NCI-H1105 treated with DMSO at 0.1 percent for 48 hours (cell line): ENCODE measurements at regions not wholly inside any gene's neighbourhood (a gene's known extent, or its start where the extent isn't known, plus 50 kb on each side); places are given as distances from the start of the nearest gene placed in this dataset.
"Not testable (repeated sequence)": the region's sequence is repeated elsewhere in the genome, so short reads cannot be mapped to it uniquely, and the experiment has no call there.

ENCODE experiments used
- DNase-seq: peaks from one replicate; lab custom pipeline; 2025; lab: John Stamatoyannopoulos, UW

DNA sequence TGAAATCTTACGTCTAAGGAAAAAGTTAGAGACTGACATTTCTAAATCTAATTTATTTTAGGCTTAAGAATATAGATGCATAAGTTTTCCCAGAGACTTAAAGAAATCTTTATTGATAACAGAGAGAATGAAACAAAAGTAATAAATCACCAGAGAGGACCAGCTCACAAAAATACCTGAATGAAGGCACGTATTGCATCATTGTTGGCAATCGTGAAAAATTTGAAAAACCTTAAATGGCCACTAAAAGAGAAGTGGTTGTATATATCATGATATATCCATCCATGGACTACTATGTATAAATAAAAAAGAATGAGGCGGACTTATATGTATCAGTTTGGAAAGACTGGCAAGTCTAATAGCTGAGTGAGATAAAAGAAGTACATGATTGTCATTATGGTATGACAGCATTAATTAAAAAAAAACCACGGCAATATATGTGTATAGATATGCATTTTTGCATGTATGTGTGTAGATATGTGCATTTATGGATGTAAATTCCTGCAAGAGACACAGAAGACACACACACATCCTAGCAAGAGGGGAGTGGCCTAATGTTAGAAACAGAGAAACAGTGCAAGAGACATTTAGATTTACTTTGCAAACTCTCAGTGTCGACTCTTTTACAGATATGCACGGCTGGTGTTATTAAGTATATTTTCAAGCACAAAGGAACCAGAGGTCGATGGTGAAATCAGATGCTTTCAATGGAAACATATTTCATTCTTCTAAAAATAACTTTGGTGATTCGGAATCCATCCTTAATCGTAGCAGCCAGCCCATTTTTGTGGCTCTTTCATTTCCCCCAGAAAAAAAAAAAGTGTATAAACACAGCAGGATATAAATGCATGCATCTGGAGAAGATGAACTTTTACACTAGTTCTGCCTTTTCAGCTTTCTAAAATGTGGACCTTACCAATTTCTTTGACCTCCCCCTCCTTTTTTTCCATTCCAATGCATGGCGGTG, 156.1 kb upstream of the SALL4 start:
- DNase-seq, result no peak

DNA sequence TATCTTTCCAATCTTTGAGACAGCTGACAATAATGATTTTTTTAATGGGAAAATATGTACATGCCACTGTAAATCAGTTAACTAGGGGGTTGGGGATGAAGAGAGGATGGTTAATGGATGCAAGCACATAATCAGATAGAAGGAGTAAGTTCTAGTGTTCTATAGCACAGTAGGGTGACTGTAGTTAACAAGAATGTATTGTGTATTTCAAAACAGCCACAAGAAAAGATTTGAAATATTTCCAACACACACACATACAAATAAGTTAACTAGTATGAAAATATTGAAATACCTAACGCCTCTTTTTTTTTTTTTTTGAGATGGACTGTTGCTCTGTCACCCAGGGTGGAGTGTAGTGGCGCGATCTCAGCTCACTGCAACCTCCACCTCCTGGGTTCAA, 153.4 kb upstream of the SALL4 start:
- no peak for DNase-seq

DNA sequence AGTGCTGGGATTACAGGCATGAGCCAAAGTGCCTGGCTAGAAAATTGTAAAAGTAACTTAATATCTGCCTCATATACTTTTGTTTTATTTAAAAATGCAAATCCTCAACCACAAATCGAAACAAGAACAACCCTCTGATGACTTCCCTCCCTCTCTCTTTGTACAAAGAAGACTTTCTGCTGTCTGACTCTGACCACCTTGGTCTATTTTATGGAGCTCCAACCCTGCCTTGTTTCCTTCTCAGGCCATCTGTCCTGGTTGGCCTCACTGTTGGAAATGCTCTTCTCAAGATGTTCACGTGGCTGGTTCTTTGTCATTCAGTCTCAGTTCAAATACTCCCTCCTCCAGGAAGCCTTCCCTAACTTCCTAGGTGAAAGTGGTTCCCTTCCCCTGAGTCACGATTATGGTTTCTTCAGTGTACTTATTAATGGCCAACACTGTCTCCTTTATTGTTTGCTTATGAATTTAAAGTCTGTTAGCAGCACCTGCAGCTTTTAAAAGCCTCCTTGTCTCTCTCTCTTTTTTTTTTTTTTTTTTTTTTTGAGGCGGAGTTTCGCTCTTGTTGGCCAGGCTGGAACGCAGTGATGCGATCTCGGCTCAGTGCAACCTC, 151.5 kb upstream of the SALL4 start:
- DNase-seq, result no peak

GRCh38 chr20:51950926-51951325, 148.6 kb upstream of the SALL4 start:
- no peak for DNase-seq

DNA sequence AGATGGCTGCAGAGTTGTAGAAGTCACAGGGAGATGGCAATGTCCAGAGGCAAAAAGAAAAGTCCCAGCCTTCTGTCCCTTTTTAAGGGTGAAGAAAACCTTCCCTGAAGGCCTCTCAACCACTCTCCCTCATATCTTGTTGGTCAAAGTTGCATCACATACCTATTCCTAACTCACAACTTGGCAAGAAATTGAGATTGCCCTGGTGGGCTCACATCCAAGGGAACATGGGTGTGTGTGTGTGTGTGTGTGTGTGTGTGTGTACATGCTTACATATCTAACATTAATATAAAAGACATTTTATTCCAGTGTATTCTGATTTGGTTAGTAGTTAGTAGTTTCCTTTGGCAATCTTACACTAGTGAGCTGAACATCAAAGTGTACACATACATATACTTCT, 144.3 kb upstream of the SALL4 start:
- DNase-seq, result no peak

DNA sequence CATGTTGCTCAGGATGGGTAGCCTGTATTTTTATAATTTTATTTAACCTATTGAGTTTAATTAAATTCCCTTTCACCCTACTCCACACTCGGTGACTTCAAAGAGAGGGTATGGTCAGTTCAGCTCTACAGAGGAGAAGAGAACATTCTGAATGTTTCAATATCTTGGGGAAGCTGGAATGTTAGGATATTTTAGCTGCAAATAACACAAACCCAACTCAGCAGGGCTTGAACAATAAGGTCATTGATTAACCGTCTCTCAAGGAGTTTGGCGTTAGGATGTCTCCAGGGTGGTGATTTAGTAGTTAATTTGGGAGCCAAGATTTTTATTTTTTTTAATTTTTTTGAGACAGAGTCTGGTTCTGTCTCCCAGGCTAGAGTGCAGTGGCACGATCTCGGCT, 143.6 kb upstream of the SALL4 start:
- DNase-seq, result no peak

GRCh38 chr20:51945177-51945576, 142.9 kb upstream of the SALL4 start:
- DNase-seq, result no peak

DNA sequence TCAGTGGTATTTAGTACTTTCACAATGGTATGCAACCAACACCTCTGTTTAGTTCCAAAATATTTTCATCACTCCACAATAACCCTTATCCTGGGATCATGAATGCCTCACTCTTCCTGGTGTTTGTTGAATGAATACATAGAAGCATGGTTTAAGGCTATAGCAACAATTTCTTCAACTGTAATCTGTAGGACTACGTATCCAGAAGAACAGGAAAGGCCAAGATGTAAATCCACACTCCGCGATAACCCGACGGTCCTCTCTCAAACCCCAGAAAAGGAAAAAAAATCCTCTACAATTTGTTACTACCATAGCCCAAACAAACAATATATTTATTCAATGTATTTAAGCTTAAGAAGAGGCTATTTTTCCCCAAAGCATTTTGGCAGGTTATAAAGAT, 141.4 kb upstream of the SALL4 start:
- DNase-seq, result no peak

DNA sequence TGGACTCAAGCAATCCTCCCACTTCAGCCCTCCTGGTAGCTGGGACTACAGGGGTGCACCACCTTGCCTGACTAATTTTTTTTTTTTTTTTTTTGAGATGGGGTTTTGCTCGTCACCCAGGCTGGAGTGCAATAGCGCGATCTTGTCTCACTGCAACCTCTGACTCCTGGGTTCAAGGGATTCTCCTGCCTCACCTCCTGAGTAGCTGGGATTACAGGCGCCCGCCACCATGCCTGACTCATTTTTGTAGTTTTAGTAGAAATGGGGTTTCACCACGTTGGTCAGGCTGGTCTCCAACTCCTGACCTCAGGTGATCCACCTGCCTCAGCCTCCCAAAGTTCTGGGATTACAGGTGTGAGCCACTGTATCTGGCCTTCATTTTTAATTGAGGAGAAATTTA, 141.0 kb upstream of the SALL4 start:
- not testable (repeated sequence) for DNase-seq

DNA sequence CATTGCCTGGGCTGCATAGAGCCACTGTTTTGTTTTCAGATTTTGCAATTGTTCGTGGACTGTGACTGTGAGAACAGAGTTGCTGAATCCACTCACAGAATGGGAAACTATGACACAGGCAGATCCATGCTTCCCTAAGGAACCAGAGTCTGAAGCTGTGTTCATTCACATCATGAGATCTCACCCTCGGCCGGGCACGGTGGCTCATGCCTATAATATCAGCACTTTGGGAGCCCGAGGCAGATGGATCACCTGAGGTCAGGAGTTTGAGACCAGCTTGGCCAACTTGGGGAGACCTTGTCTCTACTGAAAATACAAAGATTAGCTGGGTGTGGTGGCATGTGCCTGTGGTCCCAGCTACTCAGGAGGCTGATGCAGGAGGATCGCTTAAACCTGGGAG, 139.2 kb upstream of the SALL4 start:
- DNase-seq, result no peak

- no peak for DNase-seq
These were observed 136.9 kb upstream of the SALL4 start for GRCh38 chr20:51939259-51939585.

- no peak for DNase-seq
These were observed 136.4 kb upstream of the SALL4 start for GRCh38 chr20:51938559-51939258.

DNA sequence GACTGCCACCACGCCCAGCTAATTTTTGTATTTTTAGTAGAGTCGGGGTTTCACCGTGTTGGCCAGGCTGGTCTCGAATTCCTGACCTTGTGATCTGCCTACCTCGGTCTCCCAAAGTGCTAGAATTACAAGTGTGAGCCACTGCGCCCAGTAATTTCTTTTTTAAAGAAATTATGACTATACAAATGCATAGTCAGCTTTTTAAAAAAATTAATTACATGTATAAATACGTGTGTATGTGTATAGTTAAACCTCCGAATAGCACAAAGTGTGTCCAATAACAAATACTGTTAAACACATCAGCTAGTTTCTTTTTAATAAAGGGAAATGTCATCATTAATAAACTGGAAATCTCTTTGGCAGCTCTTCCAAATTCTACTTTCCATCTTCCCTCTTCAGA, 135.5 kb upstream of the SALL4 start:
- DNase-seq, result no peak

- DNase-seq, result no peak
These were observed 134.1 kb upstream of the SALL4 start for GRCh38 chr20:51936377-51936776.

GRCh38 chr20:51935003-51935358, 132.7 kb upstream of the SALL4 start:
- DNase-seq, result no peak

DNA sequence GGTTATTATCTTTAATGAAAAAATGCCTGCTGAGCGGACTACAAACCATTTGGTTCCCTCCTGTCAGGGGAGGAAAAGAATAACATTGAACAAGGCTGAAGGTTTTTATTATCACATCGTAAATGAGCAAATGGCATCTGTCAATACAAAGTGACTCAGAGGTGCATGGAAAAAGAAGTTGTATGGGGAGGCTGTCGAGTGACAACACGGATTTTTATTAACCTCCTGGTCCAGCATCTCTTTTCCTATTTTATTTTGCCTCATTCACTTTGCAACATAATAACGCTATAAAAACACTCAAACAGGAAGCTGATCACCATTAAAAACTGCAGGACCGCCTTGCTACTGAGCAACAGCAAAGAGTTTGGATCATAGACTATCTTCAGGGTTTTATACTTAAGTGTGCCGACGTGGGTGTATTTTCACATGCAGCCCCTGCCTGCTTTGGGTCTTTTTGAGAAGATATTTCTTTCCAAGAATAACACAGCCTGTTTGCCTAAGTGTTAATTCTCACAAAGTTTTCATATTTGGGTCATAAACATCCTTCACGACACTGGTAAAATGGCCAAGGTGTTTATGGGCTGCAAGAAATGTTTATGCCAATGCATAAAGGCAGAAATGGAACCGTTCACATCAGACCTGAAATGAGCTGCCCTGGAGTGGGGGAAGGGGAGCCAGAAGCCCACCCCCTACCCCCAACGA, 132.1 kb upstream of the SALL4 start:
- DNase-seq, result no peak

GRCh38 chr20:51931371-51931781, 129.1 kb upstream of the SALL4 start:
- DNase-seq, result no peak

DNA sequence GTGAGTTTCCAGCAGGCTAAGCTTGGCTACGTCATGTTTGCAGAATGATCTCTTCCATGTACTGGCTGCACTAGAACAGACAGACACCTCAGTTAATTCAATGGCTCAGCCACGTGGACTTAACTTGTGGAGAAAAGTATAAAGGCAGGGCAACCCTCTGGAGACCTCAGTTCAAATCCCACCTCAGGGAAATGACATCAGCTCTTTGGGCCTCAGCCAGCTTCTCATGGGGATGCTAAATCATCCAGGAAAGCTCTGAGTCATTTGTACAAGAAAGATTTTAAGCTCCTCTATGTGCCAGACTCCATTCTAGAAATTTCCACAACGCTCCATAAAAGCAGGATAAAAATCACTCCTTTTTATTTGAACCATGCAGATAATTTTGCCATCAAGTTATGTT, 128.5 kb upstream of the SALL4 start:
- no peak for DNase-seq

DNA sequence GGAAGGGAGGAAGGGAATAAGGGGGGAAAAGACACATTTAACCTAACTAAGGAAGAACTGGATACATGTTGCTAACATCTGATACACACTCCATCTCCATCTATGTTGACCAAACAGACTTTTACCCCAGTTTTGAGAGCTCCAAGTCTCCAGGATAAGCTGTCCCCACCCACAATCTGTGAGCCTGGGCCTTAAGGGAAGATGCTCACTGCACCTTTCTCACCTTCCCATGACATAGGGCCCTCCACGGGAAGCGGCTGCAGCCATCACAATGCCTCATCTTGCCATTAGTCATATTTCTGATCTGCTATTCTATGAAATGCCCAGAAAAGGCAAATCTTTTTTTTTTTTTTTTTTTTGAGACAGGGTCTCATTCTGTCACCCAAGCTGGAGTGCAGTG, 126.6 kb upstream of the SALL4 start:
- DNase-seq, result no peak

DNA sequence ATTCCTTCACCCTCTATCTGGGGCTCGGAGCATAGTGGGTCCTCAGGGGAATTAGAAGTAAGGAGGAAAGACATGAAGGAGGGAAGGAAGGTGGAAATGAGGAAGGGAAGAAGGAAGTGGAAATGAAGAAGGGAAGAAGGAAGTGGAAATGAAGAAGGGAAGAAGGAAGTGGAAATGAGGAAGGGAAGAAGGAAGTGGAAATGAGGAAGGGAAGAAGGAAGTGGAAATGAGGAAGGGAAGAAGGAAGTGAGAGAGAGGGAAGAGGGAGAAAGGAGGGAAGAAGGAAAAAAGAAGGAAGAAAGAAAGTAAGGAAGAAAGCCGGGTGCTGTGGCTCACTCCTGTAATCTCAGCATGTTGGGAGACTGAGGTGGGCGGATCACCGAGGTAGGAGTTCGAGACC, 125.6 kb upstream of the SALL4 start:
- not testable (repeated sequence) for DNase-seq

DNA sequence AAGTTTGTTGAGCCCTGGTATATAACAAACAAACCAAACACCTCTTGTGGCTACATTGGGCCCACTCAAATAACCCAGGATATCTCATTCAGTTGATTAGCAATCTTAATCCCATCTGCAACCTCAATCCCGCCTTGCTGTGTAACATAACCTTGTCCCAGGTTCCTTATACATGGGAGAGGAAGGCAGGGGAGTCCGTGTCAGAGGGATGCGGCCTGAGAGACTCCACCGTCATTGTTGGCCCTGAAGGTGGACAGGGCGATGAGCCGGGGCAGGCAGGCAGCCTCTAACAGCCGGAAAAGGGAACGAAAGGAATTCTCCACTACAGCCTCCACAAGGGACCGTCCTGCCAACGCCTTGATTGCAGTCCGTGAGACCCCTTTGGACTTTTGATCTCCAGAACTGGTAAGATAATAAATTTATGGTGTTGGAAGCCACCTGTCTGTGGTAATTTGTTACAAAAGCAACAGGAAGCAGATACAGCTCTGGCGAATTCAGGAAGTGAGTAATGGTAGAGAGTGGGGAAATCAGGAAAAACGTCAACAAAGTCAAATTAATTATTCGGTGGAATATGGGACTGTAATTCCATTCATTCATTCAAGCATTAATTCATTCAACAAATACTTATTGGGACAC, 124.5 kb upstream of the SALL4 start:
- DNase-seq, result no peak

DNA sequence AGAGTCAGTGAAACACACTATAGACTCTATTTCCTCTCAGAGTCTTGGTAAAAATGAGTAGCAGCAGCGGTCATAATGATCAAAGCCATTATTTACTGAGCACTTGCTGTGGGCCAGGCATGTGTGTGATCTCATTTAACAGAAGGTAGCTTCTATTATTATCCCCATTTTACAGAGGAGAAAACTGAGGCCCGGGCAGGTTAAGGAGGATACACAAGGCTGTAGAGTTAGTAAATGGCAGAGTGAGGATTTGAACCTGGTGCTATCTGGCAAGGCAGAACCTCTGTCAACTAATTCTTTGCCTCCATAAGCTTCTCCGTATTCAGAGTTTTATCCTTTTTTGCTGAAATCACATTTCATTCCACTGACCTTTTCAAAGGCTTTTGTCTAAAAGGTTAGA, 122.2 kb upstream of the SALL4 start:
- no peak for DNase-seq
